ENCODE measurements at regions not wholly inside any gene's neighbourhood (a gene's known extent, or its start where the extent isn't known, plus 50 kb on each side); places are given as distances from the start of the nearest gene placed in this dataset.

DNA sequence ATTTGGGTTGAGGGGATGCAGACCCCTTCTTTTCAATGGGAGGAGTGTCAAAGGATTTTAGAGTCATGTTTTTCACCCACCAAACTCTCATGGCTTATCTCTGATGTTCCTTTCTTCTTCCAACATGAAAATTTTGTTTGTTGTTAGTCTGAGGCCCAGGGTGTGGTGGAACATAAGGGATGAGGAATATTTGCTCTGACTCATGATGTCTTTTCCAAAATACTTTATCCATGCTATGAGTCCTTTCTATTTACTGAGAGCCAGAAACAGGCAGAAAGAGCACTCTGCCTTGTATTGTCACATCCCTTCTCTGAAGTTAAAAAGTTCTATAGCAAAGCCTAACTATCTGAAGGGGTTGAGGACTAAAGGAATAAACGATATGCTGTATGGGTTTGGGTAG is 61.6 kb upstream of the GYPA start:
- no peak for DNase-seq (ENCODE audit: low read depth)

GRCh38 chr4:144203155-144203554 is 62.6 kb upstream of the GYPA start:
- DNase-seq (ENCODE audit: low read depth): no peak

DNA sequence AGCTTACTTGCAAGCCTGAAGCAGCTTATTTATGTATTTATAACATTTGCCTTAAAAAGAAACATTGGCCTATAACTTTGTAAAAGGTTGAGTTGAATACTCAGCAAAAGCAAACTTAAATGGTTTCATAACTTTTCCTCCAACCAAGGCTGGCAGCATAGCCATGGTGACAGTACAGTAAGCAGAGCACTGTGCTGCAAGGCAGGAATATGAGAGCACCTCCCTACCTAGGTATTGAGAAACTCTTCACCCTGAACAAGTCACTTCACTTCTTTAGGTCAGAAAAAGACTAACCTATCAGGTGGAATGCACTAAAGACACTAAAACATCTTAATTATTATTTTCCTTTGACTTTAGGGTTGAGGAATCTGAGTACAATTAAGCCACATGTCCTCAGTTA is 63.9 kb upstream of the GYPA start:
- DNase-seq (ENCODE audit: low read depth): no peak

- no peak for DNase-seq (ENCODE audit: low read depth)
Measured at GRCh38 chr4:144206711-144207110, 66.2 kb upstream of the GYPA start.

DNA sequence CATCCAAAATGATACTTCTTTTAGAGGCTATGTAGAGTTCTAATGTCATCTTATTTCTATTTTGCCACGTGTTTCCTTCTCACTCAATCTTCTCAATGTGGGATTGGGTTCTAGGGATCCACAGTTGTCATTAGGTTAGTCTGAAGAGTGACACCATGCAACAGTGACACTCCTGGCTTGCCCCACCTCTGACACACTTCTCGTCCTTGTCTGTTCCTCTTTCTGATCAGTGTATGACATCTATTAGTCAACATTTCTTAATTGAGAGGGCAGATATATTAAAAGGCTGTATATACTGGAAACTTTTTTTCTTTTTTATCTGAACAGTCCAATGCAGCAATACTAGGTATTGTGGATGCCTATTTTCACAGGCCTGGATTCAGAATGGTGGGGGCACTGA is 67.6 kb upstream of the GYPA start:
- DNase-seq (ENCODE audit: low read depth): no peak

DNA sequence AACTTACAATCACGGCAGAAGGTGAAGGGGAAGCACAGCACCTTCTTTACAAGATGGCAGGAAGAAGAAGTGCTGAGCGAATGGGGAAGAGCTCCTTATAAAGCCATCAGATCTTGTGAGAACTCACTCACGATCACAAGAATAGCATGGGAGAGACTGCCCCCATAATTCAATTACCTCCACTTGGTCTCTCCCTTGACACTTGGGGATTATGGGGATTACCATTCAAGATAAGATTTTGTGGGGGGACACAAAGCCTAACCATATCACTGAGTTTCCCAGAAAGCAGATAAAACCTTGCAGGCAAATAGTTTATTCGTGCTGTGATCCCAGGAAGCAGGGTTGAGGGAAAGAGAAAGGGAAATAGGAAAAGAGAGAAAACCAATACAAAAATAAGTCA is 69.0 kb upstream of the GYPA start:
- no peak for DNase-seq (ENCODE audit: low read depth)

- no peak for DNase-seq (ENCODE audit: low read depth)
Measured at GRCh38 chr4:144213371-144213770, 72.9 kb upstream of the GYPA start.

GRCh38 chr4:144223149-144223548 is 82.6 kb upstream of the GYPA start:
- no peak for DNase-seq (ENCODE audit: low read depth)

- no peak for DNase-seq (ENCODE audit: low read depth)
Measured at GRCh38 chr4:144223661-144224060, 83.1 kb upstream of the GYPA start.

GRCh38 chr4:144259285-144259684 is 118.8 kb upstream of the GYPA start:
- DNase-seq (ENCODE audit: low read depth): no peak

GRCh38 chr4:144267084-144267483 is 126.6 kb upstream of the GYPA start:
- no peak for DNase-seq (ENCODE audit: low read depth)

- no peak for DNase-seq (ENCODE audit: low read depth)
Measured at GRCh38 chr4:144280688-144281087, 140.2 kb upstream of the GYPA start.

GRCh38 chr4:144283526-144283925 is 143.0 kb upstream of the GYPA start:
- DNase-seq (ENCODE audit: low read depth): no peak

DNA sequence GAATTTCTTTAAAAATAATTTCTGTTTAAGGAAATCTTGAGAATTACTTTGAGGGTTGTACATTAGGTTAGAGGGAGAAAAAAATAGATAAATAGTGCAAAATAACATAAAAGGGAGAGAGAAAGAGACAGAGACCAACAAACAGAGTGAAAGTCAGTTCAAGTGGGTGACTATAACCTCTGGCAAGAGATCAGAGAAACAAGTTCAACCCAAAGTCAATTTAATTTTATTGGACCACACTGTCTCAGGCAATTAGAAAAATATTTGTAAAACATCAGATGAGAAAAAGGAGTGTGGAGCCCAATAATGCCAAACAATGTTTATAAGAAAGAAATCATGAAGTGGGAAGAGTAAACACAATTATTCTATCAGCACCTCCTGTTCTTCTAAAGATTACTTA is 143.5 kb upstream of the GYPA start:
- no peak for DNase-seq (ENCODE audit: low read depth)

DNA sequence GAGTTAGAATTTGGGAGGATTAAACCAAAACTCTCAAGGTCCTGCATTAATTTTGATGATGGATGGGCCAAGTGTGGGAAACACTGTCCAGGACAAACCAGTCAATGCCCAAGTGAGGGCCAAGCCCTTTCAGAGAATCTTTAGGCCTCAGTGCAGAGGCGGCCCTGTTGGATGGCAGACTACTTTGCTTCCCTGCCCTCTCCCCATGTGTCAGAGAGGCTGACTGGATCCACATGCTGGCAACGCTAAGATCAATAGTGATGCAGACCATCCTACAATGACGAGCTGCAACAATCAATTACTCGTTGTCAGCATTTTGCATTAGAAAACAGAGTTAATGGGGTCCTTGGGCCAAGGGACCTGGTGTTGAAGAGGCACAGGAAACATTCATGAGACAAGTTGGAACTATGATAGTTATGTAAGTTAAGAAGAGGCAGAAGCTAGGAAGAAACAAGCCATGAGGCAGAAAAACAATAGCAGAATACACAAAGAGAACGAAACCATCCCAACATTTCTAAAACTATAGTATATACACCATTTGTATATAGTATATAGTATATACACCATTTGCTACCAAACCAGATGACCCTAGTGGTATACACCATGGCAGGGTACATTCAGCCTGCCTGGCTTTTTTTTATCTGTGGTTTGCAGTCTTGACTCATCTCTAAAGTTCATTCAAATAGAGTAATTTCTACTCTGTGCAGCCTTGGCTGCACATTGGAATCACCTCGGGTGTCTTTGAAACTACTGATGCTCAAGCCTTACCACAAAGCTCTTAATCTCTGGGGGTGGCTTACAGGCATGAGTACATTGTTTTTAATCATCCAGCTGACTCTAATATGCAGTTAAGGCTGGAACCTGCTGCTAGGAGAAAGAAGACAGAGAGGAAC is 147.7 kb upstream of the GYPA start:
- no peak for DNase-seq (ENCODE audit: low read depth)

DNA sequence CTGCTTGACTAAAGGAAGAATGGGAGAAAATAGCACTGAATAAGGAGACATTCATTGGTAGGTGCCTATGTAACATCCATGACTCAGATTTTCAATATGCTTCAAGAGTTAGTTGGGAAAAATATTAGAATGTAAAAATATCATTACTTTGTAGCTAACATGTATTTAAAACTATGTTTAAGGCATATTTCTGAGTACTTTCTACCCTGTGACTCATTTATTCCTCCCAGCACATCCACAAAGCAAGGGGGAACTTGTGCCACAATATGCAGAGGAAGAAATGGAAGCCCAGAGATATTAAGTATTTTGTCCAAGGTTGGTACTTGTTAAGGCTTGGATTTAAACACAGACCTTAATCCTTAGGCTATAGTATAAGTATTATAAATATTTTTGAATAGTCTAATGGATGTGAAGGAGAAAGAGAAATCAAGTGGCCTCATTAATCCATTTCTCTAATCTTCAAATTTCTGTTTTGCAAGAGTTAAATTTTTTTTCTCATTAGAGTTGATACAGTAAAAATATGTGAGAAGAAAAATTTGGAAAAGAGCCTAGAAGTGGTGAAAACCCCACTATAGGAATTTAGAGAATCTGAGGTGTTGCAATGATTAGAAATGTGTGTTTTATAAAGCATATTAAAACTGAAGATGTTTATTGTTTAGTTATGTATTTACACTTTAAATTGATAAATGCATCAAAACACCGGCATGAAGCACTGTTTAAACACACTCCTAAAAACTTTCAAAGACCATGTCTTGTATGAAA is 149.3 kb upstream of the GYPA start:
- DNase-seq (ENCODE audit: low read depth): no peak

DNA sequence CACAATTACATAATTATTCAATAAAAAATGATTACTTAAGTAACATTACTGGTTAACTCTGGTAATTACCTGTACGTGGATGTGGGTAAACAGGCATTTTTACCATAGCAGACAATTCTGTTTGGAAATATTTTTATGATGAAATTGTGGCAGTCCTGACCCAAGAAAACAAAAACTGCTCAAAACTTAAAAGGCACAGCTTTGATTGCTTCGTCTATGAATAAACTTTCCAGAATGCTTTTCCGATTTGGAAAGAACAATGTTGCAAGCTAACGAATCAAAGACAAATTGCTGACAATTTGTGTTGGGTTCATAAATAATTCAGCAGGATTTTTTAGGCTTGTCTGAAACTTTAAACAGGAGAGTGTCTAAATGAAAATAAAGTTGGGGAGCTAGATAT is 150.6 kb upstream of the GYPA start:
- DNase-seq (ENCODE audit: low read depth): no peak

DNA sequence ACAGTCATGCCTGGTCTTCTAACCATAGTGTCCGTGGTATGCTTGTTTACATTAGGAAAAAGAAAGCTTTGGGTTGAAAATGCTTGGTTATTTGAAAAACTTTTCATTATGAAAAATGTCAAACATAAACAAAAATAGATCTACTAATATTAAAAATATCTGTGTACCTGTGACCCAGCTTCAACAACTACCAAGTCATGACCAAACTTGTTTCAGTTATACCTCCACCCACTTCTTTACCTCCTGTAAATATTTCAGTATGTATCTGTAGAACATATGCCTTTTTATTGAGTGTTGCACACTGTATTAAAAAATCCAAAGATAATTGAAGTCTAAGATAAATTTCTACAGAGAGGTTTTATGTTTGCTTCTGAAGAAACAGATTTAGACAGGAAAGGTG is 153.7 kb upstream of the GYPA start:
- DNase-seq (ENCODE audit: low read depth): no peak

- DNase-seq (ENCODE audit: low read depth): no peak
Measured at GRCh38 chr4:144295286-144295995, 154.9 kb upstream of the GYPA start.

DNA sequence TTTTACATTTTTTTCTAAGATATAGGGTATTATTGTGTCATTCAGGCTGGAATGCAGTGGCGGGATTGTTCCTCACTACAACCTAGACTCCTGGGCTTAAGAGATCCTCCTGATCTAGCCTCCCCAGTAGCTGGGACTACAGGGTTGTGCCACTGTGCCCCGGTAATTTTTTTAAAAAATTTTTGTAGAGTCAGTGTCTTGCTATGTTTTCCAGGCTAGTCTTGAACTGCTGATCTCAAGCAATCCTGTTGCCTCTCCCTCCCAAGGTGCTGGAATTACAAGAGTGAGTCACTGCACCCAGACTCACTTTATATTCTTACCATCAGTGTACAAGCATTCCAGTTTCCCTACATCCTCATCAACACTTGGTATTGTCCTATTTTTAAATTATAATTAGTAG is 156.4 kb upstream of the GYPA start:
- DNase-seq (ENCODE audit: low read depth): no peak

DNA sequence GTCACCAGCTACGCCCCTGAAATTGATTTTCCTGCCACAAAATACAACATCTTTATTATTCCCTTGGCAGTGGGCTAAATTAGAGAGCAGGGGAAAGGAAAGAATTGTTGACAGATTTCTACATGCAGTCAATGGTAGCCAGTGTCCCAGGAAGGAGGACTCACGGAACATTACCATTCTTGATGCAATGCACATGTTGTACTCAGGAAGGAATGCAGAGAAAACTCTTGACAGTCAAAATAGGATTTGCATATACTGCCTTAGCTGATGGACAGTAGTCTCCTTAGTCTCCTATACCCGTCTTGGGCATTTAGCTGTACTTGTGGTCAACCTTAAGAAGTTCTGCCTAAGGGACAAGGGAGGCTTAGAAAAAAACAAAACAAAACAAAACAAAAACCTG is 158.0 kb upstream of the GYPA start:
- DNase-seq (ENCODE audit: low read depth): no peak

DNA sequence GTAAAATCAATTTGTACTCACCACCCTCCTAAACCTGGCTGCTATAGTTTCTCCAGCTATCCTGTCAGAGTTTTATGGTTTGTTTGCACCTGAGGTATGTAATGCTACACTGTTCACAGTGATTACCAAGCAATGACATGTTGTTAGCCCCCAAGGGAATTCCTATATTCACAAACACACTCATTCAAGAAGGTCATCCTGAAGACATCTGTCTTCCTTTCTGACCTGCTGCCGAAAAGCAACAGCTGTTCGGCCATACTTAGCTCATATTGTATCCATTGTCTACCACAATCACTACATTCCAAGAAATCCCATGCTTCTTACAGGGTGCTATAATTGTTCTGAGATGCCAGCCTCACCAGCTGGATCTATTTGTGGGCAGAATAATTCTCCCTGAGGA is 160.1 kb upstream of the GYPA start:
- DNase-seq (ENCODE audit: low read depth): no peak

Measured in stromal cell of bone marrow (primary cell).